KG1 (cell line): ENCODE measurements at regions not wholly inside any gene's neighbourhood (a gene's known extent, or its start where the extent isn't known, plus 50 kb on each side); places are given as distances from the start of the nearest gene placed in this dataset.

Experiments used
- DNase-seq: peaks from one replicate; lab custom pipeline; 2025; lab: John Stamatoyannopoulos, UW

GRCh38 chr13:92938486-92939020 lies 288.1 kb upstream of the GPC6 start:
- no peak for DNase-seq

GRCh38 chr13:92941167-92941566 lies 285.4 kb upstream of the GPC6 start:
- DNase-seq: no peak

GRCh38 chr13:92947770-92948434 lies 278.7 kb upstream of the GPC6 start:
- no peak for DNase-seq

GRCh38 chr13:92950771-92951170 lies 275.8 kb upstream of the GPC6 start:
- DNase-seq: no peak

- DNase-seq: no peak
These were observed 275.2 kb upstream of the GPC6 start for GRCh38 chr13:92951273-92951890.

- no peak for DNase-seq
These were observed 274.4 kb upstream of the GPC6 start for GRCh38 chr13:92952161-92952560.

- DNase-seq: no peak
These were observed 271.9 kb upstream of the GPC6 start for GRCh38 chr13:92954746-92955145.

- no peak for DNase-seq
These were observed 266.8 kb upstream of the GPC6 start for GRCh38 chr13:92959790-92960189.

GRCh38 chr13:92963029-92963428 lies 263.6 kb upstream of the GPC6 start:
- DNase-seq: no peak

GRCh38 chr13:92966341-92966740 lies 260.3 kb upstream of the GPC6 start:
- DNase-seq: no peak

- no peak for DNase-seq
These were observed 259.7 kb upstream of the GPC6 start for GRCh38 chr13:92966900-92967299.

- no peak for DNase-seq
These were observed 258.7 kb upstream of the GPC6 start for GRCh38 chr13:92967923-92968322.

GRCh38 chr13:92972751-92973150 lies 253.9 kb upstream of the GPC6 start:
- DNase-seq: no peak

- no peak for DNase-seq
These were observed 251.6 kb upstream of the GPC6 start for GRCh38 chr13:92974905-92975429.

- no peak for DNase-seq
These were observed 249.9 kb upstream of the GPC6 start for GRCh38 chr13:92976657-92977056.

GRCh38 chr13:92984151-92984550 lies 242.5 kb upstream of the GPC6 start:
- no peak for DNase-seq

GRCh38 chr13:92989301-92989700 lies 237.3 kb upstream of the GPC6 start:
- no peak for DNase-seq

- no peak for DNase-seq
These were observed 234.9 kb upstream of the GPC6 start for GRCh38 chr13:92991692-92992091.

- DNase-seq: no peak
These were observed 232.6 kb upstream of the GPC6 start for GRCh38 chr13:92994056-92994455.

- no peak for DNase-seq
These were observed 224.6 kb upstream of the GPC6 start for GRCh38 chr13:93001866-93002461.

GRCh38 chr13:93003531-93003930 lies 223.1 kb upstream of the GPC6 start:
- no peak for DNase-seq

- no peak for DNase-seq
These were observed 221.7 kb upstream of the GPC6 start for GRCh38 chr13:93004919-93005318.

- no peak for DNase-seq
These were observed 218.7 kb upstream of the GPC6 start for GRCh38 chr13:93007928-93008327.
